Suppressor macrophage treated with lipopolysaccharide for 1 hour (primary cell): ENCODE measurements at regions not wholly inside any gene's neighbourhood (a gene's known extent, or its start where the extent isn't known, plus 50 kb on each side); places are given as distances from the start of the nearest gene placed in this dataset.
"Not testable (repeated sequence)": the region's sequence is repeated elsewhere in the genome, so short reads cannot be mapped to it uniquely, and the experiment has no call there.

Source experiments
- DNase-seq, 3 donors: peaks; one replicate each; pipeline ENCODE4 v3.0.0-alpha.2; 2020 to 2022

GRCh38 chr11:116698080-116698479 is 74.7 kb downstream of the BUD13 start:
- DNase-seq, result no peak

GRCh38 chr11:116697639-116698038 is 75.1 kb downstream of the BUD13 start:
- DNase-seq, result no peak

- no peak for DNase-seq
Measured at GRCh38 chr11:116697011-116697410, 75.8 kb downstream of the BUD13 start.

GRCh38 chr11:116696381-116696941 is 76.3 kb downstream of the BUD13 start:
- DNase-seq, result no peak

- DNase-seq, result no peak
Measured at GRCh38 chr11:116695657-116696254, 77.0 kb downstream of the BUD13 start.

GRCh38 chr11:116694815-116695590 is 77.8 kb downstream of the BUD13 start:
- no peak for DNase-seq

GRCh38 chr11:116694349-116694725 is 78.5 kb downstream of the BUD13 start:
- no peak for DNase-seq

- DNase-seq, result no peak
Measured at GRCh38 chr11:116693593-116694348, 79.0 kb downstream of the BUD13 start.

GRCh38 chr11:116693102-116693570 is 79.7 kb downstream of the BUD13 start:
- no peak for DNase-seq

GRCh38 chr11:116692318-116693101 is 80.3 kb downstream of the BUD13 start:
- no peak for DNase-seq

- peak; percentile 40 to 58 (median 53) for DNase-seq
Measured at GRCh38 chr11:116691771-116692177, 81.0 kb downstream of the BUD13 start.

GRCh38 chr11:116690611-116691010 is 82.2 kb downstream of the BUD13 start:
- DNase-seq, result no peak

- no peak for DNase-seq
Measured at GRCh38 chr11:116689413-116690127, 83.2 kb downstream of the BUD13 start.

GRCh38 chr11:116688202-116688540 is 84.6 kb downstream of the BUD13 start:
- DNase-seq, result no peak

- no peak for DNase-seq
Measured at GRCh38 chr11:116687458-116688201, 85.2 kb downstream of the BUD13 start.

- DNase-seq, result no peak
Measured at GRCh38 chr11:116686866-116687265, 85.9 kb downstream of the BUD13 start.

GRCh38 chr11:116683982-116684381 is 88.8 kb downstream of the BUD13 start:
- no peak for DNase-seq

GRCh38 chr11:116680349-116681125 is 92.2 kb downstream of the BUD13 start:
- no peak for DNase-seq

- no peak for DNase-seq
Measured at GRCh38 chr11:116678887-116679286, 93.9 kb downstream of the BUD13 start.

- not testable (repeated sequence) for DNase-seq
Measured at GRCh38 chr11:116667318-116667717, 105.5 kb downstream of the BUD13 start.
